Stimulated activated CD4-positive, alpha-beta T cell treated with anti-CD3 and anti-CD28 coated beads, Interleukin-4, amount 100 ng/mL, for 1 hour (primary cell): ENCODE measurements at regions not wholly inside any gene's neighbourhood (a gene's known extent, or its start where the extent isn't known, plus 50 kb on each side); places are given as distances from the start of the nearest gene placed in this dataset.
"Not testable (repeated sequence)": the region's sequence is repeated elsewhere in the genome, so short reads cannot be mapped to it uniquely, and the experiment has no call there.

Source experiments
- DNase-seq: peaks from one replicate; pipeline ENCODE4 v3.0.0-alpha.2; 2020

DNA sequence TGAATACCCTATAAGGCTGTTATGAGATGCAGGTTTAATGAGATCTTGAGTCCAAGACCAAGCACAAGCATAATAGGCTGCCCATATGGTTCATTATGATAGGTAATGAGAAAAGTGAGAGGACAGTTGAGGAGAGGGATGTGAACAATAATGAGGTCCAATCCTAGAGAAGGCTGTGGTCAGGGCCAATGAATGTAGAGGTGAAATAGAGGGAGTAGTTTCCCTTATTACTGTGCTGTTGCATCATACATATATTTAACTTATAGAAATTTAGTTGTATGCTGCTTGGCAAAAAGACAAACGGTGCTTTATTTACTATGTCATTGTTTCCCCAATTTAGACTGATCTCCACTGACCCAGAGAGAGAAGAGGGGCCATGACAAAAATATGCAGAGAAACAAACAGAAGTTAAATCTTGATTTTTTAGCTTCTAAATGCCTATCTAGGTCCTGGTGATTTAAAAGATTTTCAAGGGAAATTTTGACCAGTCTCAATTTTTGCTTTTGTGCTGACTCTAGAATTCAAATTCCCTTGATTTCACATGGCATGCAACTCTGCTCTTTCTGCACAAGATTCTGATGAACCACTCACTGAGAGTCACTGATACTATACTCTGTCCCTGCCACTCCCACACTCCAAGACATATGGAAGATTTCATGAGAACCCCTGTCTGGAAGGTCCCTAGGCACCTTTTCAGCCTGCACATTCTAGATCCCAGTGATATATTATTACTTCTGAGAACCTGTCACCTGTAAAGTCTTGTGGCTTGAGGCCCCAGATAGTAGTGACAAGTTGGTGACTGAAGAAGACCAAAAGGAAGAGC lies 159.7 kb downstream of the VSIG4 start:
- no peak for DNase-seq

- no peak for DNase-seq
These were observed 161.4 kb downstream of the VSIG4 start for GRCh38 chrX:65878456-65878855.

DNA sequence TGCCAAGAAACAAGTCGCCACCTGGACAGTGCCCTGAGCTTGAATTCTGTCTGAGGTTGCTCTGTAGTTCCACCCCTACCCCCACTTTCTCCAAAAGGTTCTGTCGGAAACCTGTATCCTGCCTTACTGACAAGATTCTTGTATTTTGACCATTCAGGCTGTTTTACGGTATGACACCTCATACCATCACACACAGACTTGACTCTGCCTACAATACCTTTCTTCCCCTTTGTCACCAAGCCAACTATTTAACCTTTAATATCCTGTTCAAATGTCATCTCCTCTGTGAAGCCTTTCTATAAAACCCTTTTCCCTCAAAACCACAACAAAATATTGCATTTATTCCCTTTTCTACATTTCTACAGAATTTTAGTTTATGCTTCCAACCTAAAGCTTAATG lies 161.9 kb downstream of the VSIG4 start:
- no peak for DNase-seq

- not testable (repeated sequence) for DNase-seq
These were observed 164.3 kb downstream of the VSIG4 start for GRCh38 chrX:65875614-65876013.

DNA sequence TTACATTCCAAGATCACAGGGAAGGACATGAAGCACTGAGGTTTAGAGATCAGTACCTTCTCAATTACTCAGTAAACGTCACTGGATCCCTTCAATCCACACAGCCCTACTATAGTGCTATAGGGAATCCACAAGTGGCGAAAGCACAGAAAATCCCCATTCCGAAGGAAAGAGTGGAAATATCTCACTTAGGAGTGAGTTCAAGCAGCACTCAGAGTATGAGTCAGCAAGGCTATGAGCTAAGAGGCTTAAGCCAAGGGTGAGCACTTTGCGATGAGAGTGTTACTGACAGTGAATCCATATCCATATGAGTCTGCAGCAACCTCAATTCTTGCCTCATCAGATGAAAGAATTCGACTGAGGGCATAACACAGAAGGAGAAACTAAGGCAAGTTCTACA lies 165.1 kb downstream of the VSIG4 start:
- DNase-seq = no peak

DNA sequence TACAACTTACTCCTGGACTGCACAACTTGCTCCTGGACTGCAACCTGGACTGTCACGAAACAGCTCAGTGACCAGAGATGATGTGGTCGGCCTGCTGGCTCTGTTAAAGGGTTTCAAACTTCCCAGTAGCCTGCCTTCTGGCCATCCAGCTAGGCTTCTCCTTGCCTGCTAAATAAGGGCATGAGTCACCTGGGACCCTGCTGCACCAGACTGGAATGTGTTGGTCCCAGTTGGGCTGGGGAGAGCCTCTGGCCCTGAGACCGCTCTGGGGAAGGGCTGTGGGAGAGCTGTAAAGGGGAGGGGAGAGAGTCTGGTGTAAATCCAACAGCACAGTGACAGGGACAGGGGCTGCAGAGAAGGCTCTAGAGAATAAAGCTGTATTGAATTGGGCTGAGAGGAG lies 165.8 kb downstream of the VSIG4 start:
- no peak for DNase-seq

DNA sequence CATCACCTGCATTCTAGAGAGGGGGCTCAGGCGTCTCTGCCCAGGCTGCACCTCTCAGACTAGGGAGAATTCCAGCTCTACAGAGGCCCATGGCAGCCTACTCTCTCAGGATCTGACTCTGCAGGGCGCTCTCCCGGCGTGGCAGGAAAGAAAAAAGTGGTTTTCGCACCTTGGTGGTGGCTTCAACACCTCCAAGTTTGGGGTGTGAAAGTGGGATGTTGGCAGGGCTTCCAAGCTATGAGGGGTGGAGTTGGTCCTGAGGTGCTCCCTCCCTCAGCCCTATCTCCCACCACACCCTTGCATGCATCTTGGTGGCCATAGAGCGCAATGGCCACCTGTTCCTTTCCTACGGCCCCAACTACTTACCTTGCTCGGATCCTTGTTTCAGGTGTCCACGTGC lies 166.5 kb downstream of the VSIG4 start:
- no peak for DNase-seq

DNA sequence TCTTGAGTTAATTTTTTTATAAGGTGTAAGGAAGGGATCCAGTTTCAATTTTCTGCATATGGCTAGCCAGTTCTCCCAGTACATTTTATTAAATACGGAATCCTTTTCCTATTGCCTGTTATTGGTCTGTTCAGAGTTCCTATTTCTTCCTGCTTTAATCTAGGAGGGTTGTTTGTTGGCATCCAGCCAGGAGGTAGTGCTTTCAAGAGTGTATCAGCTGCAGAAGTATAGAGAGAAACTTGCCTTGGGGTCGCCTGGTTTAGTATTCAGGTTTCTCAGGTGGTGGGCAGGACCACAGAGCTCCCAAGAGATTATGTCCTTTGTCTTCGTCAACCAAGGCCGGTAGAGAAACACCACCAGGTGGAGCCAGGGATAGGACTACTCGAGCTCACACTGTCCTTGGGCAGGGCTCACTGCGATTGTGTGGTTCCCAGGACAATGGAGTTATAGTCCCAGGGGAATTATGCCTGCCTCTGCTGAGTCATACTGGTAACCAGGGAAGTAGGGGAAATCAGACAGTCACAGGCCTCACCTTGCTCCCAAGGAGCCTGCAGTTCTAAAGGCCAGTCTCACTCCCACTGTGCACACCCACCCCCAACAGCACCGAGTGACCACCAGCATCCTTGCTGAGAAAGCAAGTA lies 168.1 kb downstream of the VSIG4 start:
- DNase-seq = no peak

DNA sequence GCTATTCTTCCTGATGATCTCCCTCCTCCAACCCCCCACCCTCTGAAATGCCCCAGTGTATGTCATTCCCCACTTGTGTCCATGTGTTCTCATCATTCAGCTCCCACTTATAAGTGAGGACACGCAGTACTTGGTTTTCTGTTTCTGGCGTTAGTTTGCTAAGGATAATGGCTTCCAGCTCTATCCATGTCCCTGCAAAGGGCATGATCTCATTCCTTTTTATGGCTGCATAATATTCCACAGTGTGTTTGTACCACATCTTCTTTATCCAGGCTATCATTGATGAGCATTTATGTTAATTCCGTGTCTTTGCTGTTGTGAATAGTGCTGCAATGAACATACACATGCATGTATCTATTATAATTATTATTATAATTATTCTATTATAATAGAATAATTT lies 169.3 kb downstream of the VSIG4 start:
- not testable (repeated sequence) for DNase-seq

- no peak for DNase-seq
These were observed 173.1 kb downstream of the VSIG4 start for GRCh38 chrX:65866773-65867172.

- DNase-seq = no peak
These were observed 173.7 kb downstream of the VSIG4 start for GRCh38 chrX:65866146-65866545.

DNA sequence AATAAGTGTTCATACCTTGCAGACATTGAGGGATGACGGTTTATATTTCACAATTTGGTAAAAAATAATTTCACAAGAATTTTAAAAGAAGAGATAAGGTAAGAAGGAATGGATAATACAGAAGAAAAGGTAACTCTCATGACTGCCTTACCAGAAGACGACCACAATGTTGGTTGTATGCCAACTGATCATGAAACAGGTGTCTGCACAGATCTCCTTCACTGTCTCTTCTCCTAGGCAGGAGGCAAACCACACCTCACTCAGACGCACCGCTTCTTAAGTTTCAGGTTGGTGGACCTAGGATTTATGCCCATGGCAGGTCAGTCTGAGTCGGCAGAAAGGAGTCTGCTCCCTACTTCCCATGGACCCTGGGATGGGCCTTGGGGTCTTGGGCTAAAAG lies 177.2 kb downstream of the VSIG4 start:
- DNase-seq = no peak

DNA sequence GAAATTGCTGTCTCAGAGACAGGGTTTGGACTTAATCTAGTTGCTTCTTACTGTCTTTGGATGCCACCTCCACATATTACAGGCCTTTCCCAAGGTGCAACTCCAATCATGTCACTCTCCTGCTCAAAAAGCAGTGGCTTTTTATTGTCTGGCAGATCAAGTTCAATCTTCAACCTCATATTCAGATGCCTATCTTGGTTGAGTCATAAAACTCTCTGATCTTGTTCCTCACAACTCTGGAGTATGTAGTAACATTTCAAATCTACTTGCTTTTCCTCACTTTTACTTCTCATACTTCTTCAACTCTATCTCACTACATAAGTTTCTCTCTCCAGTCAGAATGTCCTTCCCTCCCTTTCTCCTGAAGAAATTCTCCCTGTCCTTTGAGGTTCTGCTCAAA lies 180.6 kb downstream of the VSIG4 start:
- DNase-seq = no peak

- not testable (repeated sequence) for DNase-seq
These were observed 185.4 kb downstream of the VSIG4 start for GRCh38 chrX:65854437-65854836.

GRCh38 chrX:65851306-65851705 lies 183.9 kb downstream of the MSN start:
- not testable (repeated sequence) for DNase-seq

- not testable (repeated sequence) for DNase-seq
These were observed 183.4 kb downstream of the MSN start for GRCh38 chrX:65850821-65851220.

GRCh38 chrX:65846974-65847373 lies 179.5 kb downstream of the MSN start:
- DNase-seq = no peak

- no peak for DNase-seq
These were observed 173.8 kb downstream of the MSN start for GRCh38 chrX:65841263-65841662.

DNA sequence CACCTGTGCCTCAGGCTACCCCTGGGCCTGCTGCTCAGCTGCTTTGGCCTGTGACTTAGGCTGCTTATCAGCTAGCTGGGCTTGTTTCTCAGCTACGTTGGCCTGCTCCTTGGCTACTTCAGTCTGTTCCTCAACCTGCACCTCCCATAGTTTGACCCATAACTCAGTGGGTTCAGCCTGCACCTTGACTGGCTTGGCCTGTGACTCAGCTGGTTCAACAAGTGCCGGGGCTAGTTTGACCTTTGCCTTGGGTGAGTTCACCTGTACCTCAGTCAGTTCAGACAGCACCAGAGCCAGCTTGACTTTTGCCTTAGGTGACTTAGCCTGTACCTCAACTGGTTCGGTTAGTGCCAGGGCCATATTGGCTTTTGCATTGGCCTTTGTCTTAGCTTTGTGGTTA lies 171.2 kb downstream of the MSN start:
- DNase-seq = no peak

DNA sequence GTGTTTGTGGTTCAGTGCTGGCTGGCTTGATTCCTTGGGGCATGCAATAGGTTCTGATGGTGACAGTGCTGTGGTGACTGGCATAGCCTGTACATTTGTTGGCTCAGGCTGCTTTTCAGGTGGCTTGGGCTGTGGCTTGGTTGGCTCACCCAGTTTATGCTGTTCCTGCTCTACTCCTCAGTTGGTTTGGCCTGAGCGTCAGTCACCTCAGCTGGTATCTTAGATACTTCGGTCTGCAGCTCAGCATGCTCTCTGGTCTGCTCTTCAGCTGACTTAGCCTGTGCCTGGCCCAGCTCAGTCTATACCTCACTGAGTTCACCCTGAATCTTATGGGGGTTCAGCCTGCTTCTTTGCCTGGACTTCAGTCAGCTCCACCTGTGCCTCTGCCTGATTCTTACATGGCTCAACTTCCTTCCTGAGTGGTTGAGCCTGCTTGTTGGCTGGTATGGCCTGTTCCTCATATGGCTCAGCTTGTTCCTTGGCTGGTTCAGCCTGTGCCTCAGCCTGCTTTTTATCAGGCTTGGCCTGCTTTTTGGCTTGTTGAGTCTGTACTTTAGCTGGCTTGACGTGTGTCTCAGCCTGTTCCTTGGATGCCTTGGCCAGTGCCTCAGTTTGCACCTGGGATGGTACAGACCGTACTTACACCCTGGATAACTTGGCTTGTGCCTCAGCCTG lies 170.6 kb downstream of the MSN start:
- DNase-seq = no peak

DNA sequence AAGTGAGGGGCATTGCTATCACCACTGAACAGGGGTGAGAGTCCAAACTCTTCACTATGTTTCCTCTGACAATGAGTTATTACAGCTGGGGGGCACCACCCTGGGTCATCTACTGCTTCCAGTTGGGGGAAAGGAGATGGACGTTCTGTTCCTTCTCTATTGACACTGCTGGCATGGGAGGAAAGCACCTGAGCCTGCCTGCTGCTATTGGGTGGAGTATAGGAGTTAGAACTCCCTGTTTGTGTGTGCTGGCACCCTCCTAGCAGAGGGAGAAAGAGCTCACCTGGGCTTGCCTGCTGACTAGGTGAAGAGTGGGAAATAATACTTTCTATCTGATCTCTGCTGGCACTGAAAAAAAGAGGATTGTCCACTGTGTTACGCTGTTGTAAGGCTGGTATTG lies 163.8 kb downstream of the MSN start:
- no peak for DNase-seq

DNA sequence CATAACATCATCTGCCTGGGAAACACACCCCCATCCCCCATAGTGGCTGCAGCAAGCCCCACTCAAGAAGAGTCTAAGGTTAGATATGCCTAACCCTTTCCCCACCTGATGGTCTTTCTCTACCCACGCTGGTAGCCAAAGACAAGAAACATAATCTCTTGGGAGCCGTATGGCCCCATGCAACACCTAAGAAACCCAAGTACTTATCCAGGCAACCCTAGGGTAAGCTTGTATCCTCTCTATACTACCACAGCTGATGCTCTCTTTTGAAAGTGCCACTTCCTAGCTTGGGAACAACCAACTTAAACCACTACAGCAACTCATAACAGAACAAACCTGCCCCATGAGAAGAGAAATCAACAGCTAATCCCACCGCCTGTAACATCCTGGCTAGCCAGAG lies 161.1 kb downstream of the MSN start:
- no peak for DNase-seq

DNA sequence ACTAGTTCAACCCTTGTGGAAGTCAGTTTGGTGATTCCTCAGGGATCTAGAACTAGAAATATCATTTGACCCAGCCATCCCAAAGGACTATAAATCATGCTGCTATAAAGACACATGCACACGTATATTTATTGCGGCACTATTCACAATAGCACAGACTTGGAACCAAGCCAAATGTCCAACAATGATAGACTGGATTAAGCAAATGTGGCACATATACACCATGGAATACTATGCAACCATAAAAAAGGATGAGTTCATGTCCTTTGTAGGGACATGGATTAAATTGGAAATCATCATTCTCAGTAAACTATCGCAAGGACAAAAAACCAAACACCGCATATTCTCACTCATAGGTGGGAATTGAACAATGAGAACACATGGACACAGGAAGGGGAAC lies 157.8 kb downstream of the MSN start:
- not testable (repeated sequence) for DNase-seq
